DMS 273 treated with DMSO at 0.1 percent for 48 hours (cell line): ENCODE measurements at regions not wholly inside any gene's neighbourhood (a gene's known extent, or its start where the extent isn't known, plus 50 kb on each side); places are given as distances from the start of the nearest gene placed in this dataset.

Experiments
- DNase-seq: peaks from one replicate; lab custom pipeline; 2025; lab: John Stamatoyannopoulos, UW

DNA sequence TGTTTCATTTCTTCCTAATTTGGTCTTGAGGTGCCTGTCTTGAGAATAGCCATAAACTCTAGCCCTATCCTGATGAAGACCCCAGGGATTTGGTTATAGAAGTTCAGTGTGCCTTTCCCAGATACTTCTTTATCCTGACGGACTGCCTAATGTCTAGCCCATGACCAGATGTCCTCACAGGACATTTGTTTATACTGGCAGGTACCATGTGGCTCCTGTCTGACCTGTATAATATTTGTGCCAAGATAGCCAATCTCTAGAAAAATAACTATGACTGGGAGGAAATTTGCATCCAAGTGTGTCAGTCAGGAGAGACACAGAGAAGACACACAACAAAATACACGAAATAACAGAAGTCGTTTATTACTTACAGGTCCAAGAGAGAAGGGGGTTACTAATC lies 69.2 kb upstream of the MIR17HG start:
- DNase-seq, result no peak

GRCh38 chr13:91278888-91279287 lies 68.6 kb upstream of the MIR17HG start:
- DNase-seq, result no peak

DNA sequence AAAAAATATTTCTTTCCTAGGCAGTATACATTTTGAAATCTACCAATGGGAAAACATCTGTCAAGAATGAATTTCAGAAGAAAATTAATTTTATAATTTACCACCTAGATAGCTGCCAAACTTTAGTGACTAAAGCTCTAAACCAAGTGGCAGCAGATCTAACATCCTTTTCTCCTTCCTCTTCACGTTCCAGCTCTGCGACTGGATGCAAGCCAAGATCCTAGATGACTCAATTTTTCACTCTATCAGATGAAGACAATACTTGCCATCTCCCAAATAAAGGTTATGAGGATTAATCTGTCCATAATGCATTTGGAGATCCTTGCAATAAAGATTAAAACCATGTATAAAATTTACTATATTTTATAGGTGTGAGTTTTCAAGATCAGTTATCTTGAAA lies 66.7 kb upstream of the MIR17HG start:
- DNase-seq, result no peak

DNA sequence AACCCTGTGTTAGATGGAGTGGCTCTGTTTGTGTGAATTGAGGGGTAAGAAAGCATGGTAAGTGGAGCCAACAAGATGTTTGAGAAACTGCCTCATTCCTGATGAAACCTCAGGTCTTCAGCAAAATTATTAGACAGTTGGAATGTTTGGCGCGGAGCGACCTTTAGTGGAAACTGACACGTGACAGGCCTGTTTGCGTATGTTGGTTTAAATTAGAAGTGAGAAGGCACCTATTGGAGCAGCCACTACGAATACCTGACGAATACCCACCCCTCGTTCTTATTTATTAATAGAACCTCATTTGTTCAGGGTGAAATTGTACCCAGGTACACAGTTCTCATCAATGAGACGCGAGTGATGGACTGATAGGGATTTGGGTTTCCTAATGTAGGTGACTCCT lies 63.2 kb upstream of the MIR17HG start:
- DNase-seq, result no peak

GRCh38 chr13:91286317-91286716 lies 61.2 kb upstream of the MIR17HG start:
- DNase-seq, result no peak

DNA sequence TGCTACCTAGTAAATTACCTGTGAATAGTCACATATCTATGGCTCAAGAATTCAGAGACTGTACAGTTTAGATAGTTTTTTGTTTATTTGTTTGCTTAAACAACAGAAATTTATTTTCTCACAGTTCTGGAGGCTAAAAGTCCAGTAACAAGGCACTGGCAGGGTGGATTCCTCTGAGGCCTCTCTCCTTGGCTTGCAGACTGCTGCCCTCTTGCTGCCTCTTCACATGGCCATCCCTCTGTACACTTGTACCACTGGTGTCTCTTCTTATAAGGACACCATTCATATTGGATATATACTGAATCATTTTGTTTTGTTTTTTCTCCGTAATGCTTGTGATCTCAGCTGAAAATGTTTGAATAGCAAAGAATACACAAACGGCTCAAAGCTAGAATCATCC lies 56.4 kb upstream of the MIR17HG start:
- no peak for DNase-seq

DNA sequence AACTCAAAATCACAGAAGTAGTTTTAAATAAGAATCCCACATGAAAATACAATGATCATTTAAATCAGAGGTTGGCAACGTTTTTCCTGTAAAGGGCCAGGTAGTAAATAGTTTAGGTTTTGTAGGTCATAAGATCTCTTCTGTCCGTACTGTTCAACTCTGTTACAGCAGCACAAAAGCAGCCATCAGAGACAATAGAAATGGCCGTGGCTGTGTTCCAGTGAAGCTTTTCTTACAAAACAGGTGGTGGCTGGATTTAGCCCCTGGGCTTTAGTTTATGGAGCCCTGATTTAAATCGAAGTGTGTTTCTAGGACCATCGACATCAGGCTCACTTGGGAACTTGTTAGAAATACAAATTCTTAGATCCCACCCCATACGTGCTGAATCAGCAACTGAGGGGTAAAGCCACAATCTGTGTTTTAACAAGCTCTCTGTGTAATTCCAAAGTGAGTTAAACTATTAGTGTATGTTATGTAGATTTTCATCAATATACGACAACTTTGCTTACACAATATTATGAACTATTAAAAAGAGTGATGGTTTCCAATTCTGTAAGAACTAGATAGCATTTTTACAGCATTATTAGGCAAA lies 54.8 kb upstream of the MIR17HG start:
- no peak for DNase-seq

GRCh38 chr13:91295712-91296410 lies 51.6 kb upstream of the MIR17HG start:
- no peak for DNase-seq

DNA sequence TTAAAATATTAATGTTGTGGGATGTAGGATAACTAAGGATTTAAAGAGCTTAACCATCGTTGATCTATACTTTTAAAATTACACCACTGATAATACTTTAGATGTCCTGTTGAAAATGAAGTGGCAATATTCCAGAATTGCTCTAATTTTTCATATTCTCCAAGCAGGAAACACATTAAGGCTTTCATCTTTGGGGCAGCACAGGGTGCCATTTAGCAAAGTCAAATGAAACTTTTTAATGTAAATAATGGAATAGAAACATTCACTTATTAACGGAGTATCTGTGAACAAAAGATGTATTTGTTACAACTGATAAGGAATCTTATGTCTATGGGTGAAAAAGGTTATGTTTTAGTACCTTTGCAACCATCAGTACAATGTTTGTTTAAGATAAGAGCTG lies 50.0 kb upstream of the MIR17HG start:
- no peak for DNase-seq
